Ovary (tissue), 3 donors: ENCODE measurements at regions not wholly inside any gene's neighbourhood (a gene's known extent, or its start where the extent isn't known, plus 50 kb on each side); places are given as distances from the start of the nearest gene placed in this dataset.

Experiments
- POLR2A ChIP-seq: fragments of 450-650 bp; IDR thresholded peaks from one replicate; pipeline ENCODE4 v1.6.1; 2017; ENCODE audit warnings: antibody characterized with exemption, mild to moderate bottlenecking, moderate library complexity
- TF ChIP-seq, protein P1 (sequence below), 3 donors: fragments of 450-650 bp in 2 of 3; fragments of 200-600 bp in 1 of 3; IDR thresholded peaks; one replicate each; pipeline versions ENCODE4 v1.5.1 to v1.8.0; 2016 to 2022; ENCODE audit warnings: antibody characterized with exemption in 3 of 3, mild to moderate bottlenecking in 1 of 3
- donor health status: DM: no; HTN: no; CAD: no.

DNA sequence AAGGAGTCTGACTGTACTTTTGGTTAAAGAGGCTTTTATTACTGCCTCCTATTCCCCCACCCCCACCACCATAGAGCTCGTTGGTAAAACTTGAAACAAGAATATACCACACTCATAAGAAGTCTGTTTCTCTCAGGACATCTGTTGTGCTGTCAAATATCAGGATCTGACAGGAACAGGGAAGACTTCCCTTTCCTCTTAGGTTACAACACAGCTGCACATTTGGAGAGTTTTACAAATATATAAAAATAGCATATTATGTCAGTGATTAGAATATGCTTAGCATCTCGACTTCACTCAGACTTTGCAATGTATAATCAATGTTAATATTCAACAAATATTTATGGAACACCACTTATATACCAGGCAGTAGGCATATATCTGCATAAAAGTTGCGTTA lies 439.6 kb upstream of the REG3G start:
- TF ChIP-seq, protein P1, sequence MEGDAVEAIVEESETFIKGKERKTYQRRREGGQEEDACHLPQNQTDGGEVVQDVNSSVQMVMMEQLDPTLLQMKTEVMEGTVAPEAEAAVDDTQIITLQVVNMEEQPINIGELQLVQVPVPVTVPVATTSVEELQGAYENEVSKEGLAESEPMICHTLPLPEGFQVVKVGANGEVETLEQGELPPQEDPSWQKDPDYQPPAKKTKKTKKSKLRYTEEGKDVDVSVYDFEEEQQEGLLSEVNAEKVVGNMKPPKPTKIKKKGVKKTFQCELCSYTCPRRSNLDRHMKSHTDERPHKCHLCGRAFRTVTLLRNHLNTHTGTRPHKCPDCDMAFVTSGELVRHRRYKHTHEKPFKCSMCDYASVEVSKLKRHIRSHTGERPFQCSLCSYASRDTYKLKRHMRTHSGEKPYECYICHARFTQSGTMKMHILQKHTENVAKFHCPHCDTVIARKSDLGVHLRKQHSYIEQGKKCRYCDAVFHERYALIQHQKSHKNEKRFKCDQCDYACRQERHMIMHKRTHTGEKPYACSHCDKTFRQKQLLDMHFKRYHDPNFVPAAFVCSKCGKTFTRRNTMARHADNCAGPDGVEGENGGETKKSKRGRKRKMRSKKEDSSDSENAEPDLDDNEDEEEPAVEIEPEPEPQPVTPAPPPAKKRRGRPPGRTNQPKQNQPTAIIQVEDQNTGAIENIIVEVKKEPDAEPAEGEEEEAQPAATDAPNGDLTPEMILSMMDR (IDR thresholded peaks at IDR 0.05) = no peak
- no peak for TF ChIP-seq POLR2A
